K562 (cell line): ENCODE measurements at regions not wholly inside any gene's neighbourhood (a gene's known extent, or its start where the extent isn't known, plus 50 kb on each side); places are given as distances from the start of the nearest gene placed in this dataset.

ENCODE experiments used
- ATAC-seq: fragments of 200-7000 bp; cut with Tn5 transposase; 3 replicates; pipeline ENCODE4 v1.9.1; 2020; ENCODE audit warnings: moderate library complexity
- BruUV-seq: library from RNA; stranded (reverse); fragments of 400-500 nt; replicated peaks from 2 replicates; lab custom pipeline; 2021; lab: Mats Ljungman, UMichigan
- CTCF ChIA-PET: fragments of 300-600 bp; formaldehyde crosslinking; extraction: SDS; loops from one replicate; lab custom pipeline; 2021; ENCODE audit warnings: low intra/inter-chr PET ratio; lab: Yijun Ruan, JAX
- POLR2A ChIA-PET: fragments of 300-600, 350-650 bp; sonication (Branson Sonifier 250); formaldehyde crosslinking; extraction: SDS; loops from one replicate; lab custom pipeline; 2021; ENCODE audit warnings: antibody characterized with exemption, inconsistent platforms; lab: Yijun Ruan, JAX
- DNase-seq, 4 experiments: peaks; one replicate each; pipeline versions ENCODE4 v3.0.0 to v3.0.0-alpha.2; 2011 to 2018; ENCODE audit warnings: low spot score in 3 of 4, mixed read lengths in 3 of 4; ENCODE audit errors: extremely low read depth in 1 of 4
- FAIRE-seq: peaks from 2 replicates; lab custom pipeline; 2011; peaks lifted over from hg19 to GRCh38; lab: Jason Lieb, UNC
- H2AFZ ChIP-seq: 2 replicates; pipeline ENCODE4 v1.6.0; 2011; ENCODE audit warnings: low read depth, low read length, control low read depth, inconsistent platforms
- H3K27ac ChIP-seq: fragments of 200-600 bp; 3 replicates; pipeline ENCODE4 v1.8.0; 2011; ENCODE audit warnings: low read depth, mild to moderate bottlenecking, control low read depth, inconsistent platforms, low read length, moderate library complexity, mixed read lengths; ENCODE audit errors: extremely low read depth
- H3K27me3 ChIP-seq, 2 experiments: fragments of 300-600 bp in 1 of 2; 2 replicates in 1 of 2; 3 replicates in 1 of 2; pipeline versions ENCODE4 v1.6.0 to v1.8.0; 2011; ENCODE audit warnings: inconsistent platforms in 2 of 2, low read length in 2 of 2, mild to moderate bottlenecking in 1 of 2, mixed read lengths in 1 of 2, moderate library complexity in 1 of 2; ENCODE audit not compliant: control insufficient read depth in 2 of 2, insufficient read depth in 2 of 2
- H3K36me3 ChIP-seq: fragments of 300-600 bp; 3 replicates; pipeline ENCODE4 v1.8.0; 2011; ENCODE audit warnings: mild to moderate bottlenecking, low read length, inconsistent platforms; ENCODE audit not compliant: control insufficient read depth, insufficient read depth
- H3K4me1 ChIP-seq, 2 experiments: fragments of 200-600 bp in 1 of 2; replicated peaks in 1 of 2; 2 replicates in 1 of 2; 3 replicates in 1 of 2; pipeline versions ENCODE4 v1.5.1 to v1.8.0; 2011; ENCODE audit warnings: inconsistent platforms in 2 of 2, low read length in 2 of 2, mild to moderate bottlenecking in 1 of 2, mixed read lengths in 1 of 2, moderate library complexity in 1 of 2; ENCODE audit not compliant: control insufficient read depth in 2 of 2, insufficient read depth in 2 of 2
- H3K4me2 ChIP-seq: 2 replicates; pipeline ENCODE4 v1.6.1; 2011; ENCODE audit warnings: low read length, control low read depth, inconsistent platforms, mixed read lengths; ENCODE audit not compliant: insufficient read depth
- H3K4me3 ChIP-seq: fragments of 200-600 bp; sonication (generic), shearing (Covaris generic); 2 replicates; pipeline ENCODE4 v1.5.1; 2016; ENCODE audit warnings: control low read depth, inconsistent platforms
- H3K79me2 ChIP-seq: fragments of 200-600 bp; 3 replicates; pipeline ENCODE4 v1.8.0; 2011; ENCODE audit warnings: low read length, inconsistent platforms; ENCODE audit not compliant: control insufficient read depth, insufficient read depth
- H3K9ac ChIP-seq, 2 experiments: 2 replicates each; pipeline versions ENCODE4 v1.6.0 to v1.6.1; 2011; ENCODE audit warnings: low read depth in 2 of 2, low read length in 2 of 2, control low read depth in 1 of 2, inconsistent platforms in 1 of 2, mild to moderate bottlenecking in 1 of 2, mixed read lengths in 1 of 2; ENCODE audit not compliant: insufficient read depth in 1 of 2
- H3K9me1 ChIP-seq: one replicate; pipeline ENCODE4 v1.6.0; 2011; ENCODE audit warnings: inconsistent platforms, mild to moderate bottlenecking, low read length, moderate library complexity; ENCODE audit not compliant: control insufficient read depth, insufficient read depth
- H3K9me3 ChIP-seq: replicated peaks from 2 replicates; pipeline ENCODE4 v1.5.1; 2011; ENCODE audit warnings: low read depth, low read length, inconsistent platforms; ENCODE audit not compliant: control insufficient read depth, insufficient read depth
- H4K20me1 ChIP-seq: replicated peaks from 2 replicates; pipeline ENCODE4 v1.6.1; 2011; ENCODE audit warnings: low read length, inconsistent platforms, mixed read lengths; ENCODE audit not compliant: control insufficient read depth, insufficient read depth
- E2F8 ChIP-seq: fragments of 450-650 bp; IDR thresholded peaks from 2 replicates; pipeline ENCODE4 v1.7.1; 2018; ENCODE audit warnings: mild to moderate bottlenecking, low read depth; ENCODE audit not compliant: partially characterized antibody
- GATAD2A ChIP-seq: fragments of 450-650 bp; IDR thresholded peaks from 2 replicates; pipeline ENCODE4 v1.6.1; 2017
- HDAC6 ChIP-seq: IDR thresholded peaks from 2 replicates; pipeline ENCODE4 v1.6.1; 2012; ENCODE audit warnings: low read depth, mild to moderate bottlenecking, control low read depth, inconsistent platforms, low read length, moderate library complexity
- MAZ ChIP-seq, 2 experiments: fragments of 450-650 bp in 1 of 2; sonication (generic) in 1 of 2; formaldehyde crosslinking; IDR thresholded peaks in 1 of 2; conservative IDR thresholded peaks in 1 of 2; 2 replicates each; pipeline versions ENCODE4 v1.4.0 to v1.5.0; 2020; ENCODE audit warnings: mild to moderate bottlenecking in 1 of 2, missing genetic modification reagents in 1 of 2
- MCM2 ChIP-seq: fragments of 450-650 bp; IDR thresholded peaks from 2 replicates; pipeline ENCODE4 v1.6.1; 2017; ENCODE audit warnings: low read depth, mild to moderate bottlenecking
- MCM7 ChIP-seq, 2 experiments: fragments of 450-650 bp; IDR thresholded peaks; 2 replicates each; pipeline ENCODE4 v1.6.1; 2016 to 2018
- MTA1 ChIP-seq: fragments of 450-650 bp; IDR thresholded peaks from 2 replicates; pipeline ENCODE4 v1.6.1; 2017; ENCODE audit warnings: borderline replicate concordance
- PHB2 ChIP-seq: fragments of 450-650 bp; IDR thresholded peaks from 2 replicates; pipeline ENCODE4 v1.6.1; 2017; ENCODE audit warnings: low read depth
- RFX5 ChIP-seq: IDR thresholded peaks from 2 replicates; pipeline ENCODE4 v1.6.1; 2011; ENCODE audit warnings: low read depth, mild to moderate bottlenecking, improper control_type of control experiment, low read length
- SIX5 ChIP-seq, 2 experiments: IDR thresholded peaks; 2 replicates each; pipeline ENCODE4 v1.6.1; 2011; ENCODE audit warnings: low read length in 2 of 2, borderline replicate concordance in 1 of 2, low read depth in 1 of 2, mild to moderate bottlenecking in 1 of 2, moderate library complexity in 1 of 2; ENCODE audit not compliant: insufficient read depth in 1 of 2
- TBP ChIP-seq: optimal IDR thresholded peaks from 2 replicates; pipeline ENCODE3; 2011; ENCODE audit warnings: low read depth, low read length, improper control_type of control experiment
- ZBTB7A ChIP-seq: IDR thresholded peaks from 2 replicates; pipeline ENCODE4 v1.6.1; 2011; ENCODE audit warnings: low read depth, mild to moderate bottlenecking, low read length, moderate library complexity, borderline replicate concordance; ENCODE audit not compliant: control insufficient read depth
- ZNF146 ChIP-seq: IDR thresholded peaks from one replicate; pipeline ENCODE4 v1.6.1; 2018; ENCODE audit warnings: missing compliant biosample characterization; ENCODE audit not compliant: unreplicated experiment
- ZNF184 ChIP-seq: sonication (generic); formaldehyde crosslinking; IDR thresholded peaks from 2 replicates; pipeline ENCODE4 v1.5.0; 2020; ENCODE audit warnings: missing genetic modification reagents
- ZNF232 ChIP-seq: sonication (generic); formaldehyde crosslinking; IDR thresholded peaks from 2 replicates; pipeline ENCODE4 v1.8.0; 2022; ENCODE audit warnings: mild to moderate bottlenecking, missing genetic modification reagents
- ZNF76 ChIP-seq: fragments of 250-450 bp; sonication (Bioruptor Pico); IDR thresholded peaks from 2 replicates; pipeline ENCODE4 v1.4.0; 2020; ENCODE audit warnings: mild to moderate bottlenecking, moderate library complexity, borderline replicate concordance
- WGBS: fragments of 100-300 bp; shearing (Covaris generic); methylation state at CpG from one replicate; pipeline ENCODE4 v1.1.6; 2016; ENCODE audit warnings: low coverage, mixed read lengths; ENCODE audit not compliant: insufficient coverage; ENCODE audit errors: missing lambda C conversion rate; 5-methylcytosine and 5-hydroxymethylcytosine counted together
- in situ Hi-C: fragments of 300-500 bp; cut with MboI; formaldehyde crosslinking; loops from 4 replicates; pipeline ENCODE4 v1.15.0; 2018; ENCODE audit warnings: inconsistent platforms, mixed read lengths
- intact Hi-C: fragments of 100-400 bp; cut with micrococcal nuclease; formaldehyde crosslinking; loops from 2 replicates; pipeline ENCODE4 v1.14.2; 2022

GRCh38 chr10:121337427-121337826 is 260.8 kb downstream of the FGFR2 start (continued):
- no peak for TF ChIP-seq E2F8
- no peak for TF ChIP-seq GATAD2A
- TF ChIP-seq ZNF232 (CRISPR knock-in tag): no peak
- TF ChIP-seq MAZ (CRISPR knock-in tag; conservative IDR thresholded peaks at IDR 0.05 in 1 of 2, IDR thresholded peaks at IDR 0.05 in 1 of 2): no peak
- TF ChIP-seq ZBTB7A: no peak
- TF ChIP-seq, all 486 proteins: peak for 0

GRCh38 chr10:121338206-121338980 is 259.9 kb downstream of the FGFR2 start:
- no TSS peak for BruUV-seq
- CTCF ChIA-PET: no interaction called here
- intact Hi-C loops (no loop called here), in situ Hi-C loops (no loop called here)
- no peak overlapping the region for H3K9ac ChIP-seq
- H3K36me3 ChIP-seq: no peaks in the 10 kb centered on the region
- no peaks in the 10 kb centered on the region for H4K20me1 ChIP-seq
- DNase-seq: no peak
- no peak overlapping the region for H3K4me3 ChIP-seq
- 0% methylated on average over 8 of the region's 9 CpGs for WGBS
- no peak overlapping the region for H3K4me2 ChIP-seq
- no peaks in the 10 kb centered on the region for H3K9me1 ChIP-seq
- H2AFZ ChIP-seq: no peak overlapping the region
- H3K9me3 ChIP-seq: no peaks in the 10 kb centered on the region
- FAIRE-seq: no peak
- no peaks in the 10 kb centered on the region for H3K79me2 ChIP-seq
- ATAC-seq: no peak
- no peak for TF ChIP-seq TBP
- no peak for TF ChIP-seq ZNF184 (CRISPR knock-in tag)
- TF ChIP-seq ZNF76 (CRISPR knock-in tag): no peak
- no peak for TF ChIP-seq SIX5 (IDR thresholded peaks at IDR 0.05; ENCODE audit: borderline replicate concordance in 1 of 2, insufficient read depth in 1 of 2, low read depth in 1 of 2, low read length in 2 of 2)
- TF ChIP-seq MCM2: no peak
- TF ChIP-seq HDAC6: no peak
- no peak for TF ChIP-seq MCM7 (IDR thresholded peaks at IDR 0.05)
- no peak for TF ChIP-seq RFX5
- no peak for TF ChIP-seq MTA1
- no peak for TF ChIP-seq ZNF146
- no peak for TF ChIP-seq PHB2
- H3K4me1 ChIP-seq: no peaks in the 10 kb centered on the region
- H3K27me3 ChIP-seq: no peaks in the 10 kb centered on the region
- POLR2A ChIA-PET: no interaction called here
- H3K27ac ChIP-seq: no peak overlapping the region
